SK-N-MC (cell line): ENCODE measurements at regions not wholly inside any gene's neighbourhood (a gene's known extent, or its start where the extent isn't known, plus 50 kb on each side); places are given as distances from the start of the nearest gene placed in this dataset.
"Not testable (repeated sequence)": the region's sequence is repeated elsewhere in the genome, so short reads cannot be mapped to it uniquely, and the experiment has no call there.

Experiments
- EZH2 ChIP-seq: fragments of 200-600 bp; sonication (generic); IDR thresholded peaks from one replicate; pipeline ENCODE4 v1.6.1; 2017; ENCODE audit warnings: antibody characterized with exemption
- POLR2AphosphoS5 ChIP-seq: IDR thresholded peaks from 2 replicates; pipeline ENCODE4 v1.6.1; 2012; ENCODE audit warnings: mild to moderate bottlenecking, low read depth, low read length, borderline replicate concordance

GRCh38 chr1:206391903-206392302, 78.4 kb upstream of the IKBKE start:
- TF ChIP-seq EZH2, POLR2AphosphoS5: not testable (repeated sequence)
